Heart right ventricle (tissue), 16 donors: ENCODE measurements at regions not wholly inside any gene's neighbourhood (a gene's known extent, or its start where the extent isn't known, plus 50 kb on each side); places are given as distances from the start of the nearest gene placed in this dataset.

Experiments
- ATAC-seq, 8 donors: fragments of 200-7000 bp; cut with Tn5 transposase; one replicate each; pipeline ENCODE4 v1.9.1; 2020; ENCODE audit warnings: mild to moderate bottlenecking in 8 of 8, moderate library complexity in 8 of 8, moderate number of reproducible peaks in 1 of 8
- DNase-seq, 2 donors: peaks; one replicate each; pipeline ENCODE4 v3.0.0-alpha.2; 2020
- H3K27ac ChIP-seq, 10 donors: fragments of 200-600 bp; sonication (generic) in 2 of 10; one replicate each; pipeline versions ENCODE4 v1.5.0 to v1.8.0; 2020 to 2022; ENCODE audit warnings: mild to moderate bottlenecking in 3 of 10
- H3K27me3 ChIP-seq, 7 donors: fragments of 200-600 bp; one replicate each; pipeline ENCODE4 v1.8.0; 2021 to 2022; ENCODE audit warnings: mild to moderate bottlenecking in 2 of 7
- H3K36me3 ChIP-seq, 9 donors: fragments of 200-600 bp; sonication (generic) in 1 of 9; one replicate each; pipeline versions ENCODE4 v1.5.0 to v1.8.0; 2020 to 2022; ENCODE audit warnings: mild to moderate bottlenecking in 2 of 9
- H3K4me1 ChIP-seq, 9 donors: fragments of 200-600 bp; sonication (generic) in 1 of 9; one replicate each; pipeline versions ENCODE4 v1.5.0 to v1.8.0; 2020 to 2022; ENCODE audit warnings: mild to moderate bottlenecking in 4 of 9
- H3K4me3 ChIP-seq, 10 donors: fragments of 200-600 bp; sonication (generic) in 2 of 10; one replicate each; pipeline versions ENCODE4 v1.5.0 to v1.8.0; 2020 to 2022; ENCODE audit warnings: mild to moderate bottlenecking in 7 of 10, moderate library complexity in 2 of 10
- H3K9me3 ChIP-seq, 11 donors: fragments of 200-600 bp in 10 of 11; sonication (generic) in 2 of 11; one replicate each; pipeline versions ENCODE4 v1.5.0 to v1.8.0; 2013 to 2022; ENCODE audit warnings: mild to moderate bottlenecking in 2 of 11, control low read depth in 1 of 11, moderate library complexity in 1 of 11
- WGBS, 2 donors: extraction: QIAGEN DNeasy Blood & Tissue Kit; methylation state at CpG; one replicate each; pipeline ENCODE4 v1.1.7; 2013; ENCODE audit warnings: inconsistent platforms in 1 of 2; 5-methylcytosine and 5-hydroxymethylcytosine counted together
- intact Hi-C, 10 donors: fragments of 100-400 bp; cut with DNase I; formaldehyde crosslinking; loops; one replicate each; pipeline versions ENCODE4 v1.11.1 to v1.14.2; 2022
- TF ChIP-seq, protein P1 (sequence below), 9 donors: fragments of 200-600 bp; sonication (generic) in 2 of 9; IDR thresholded peaks; one replicate each; pipeline versions ENCODE4 v1.5.0 to v1.8.0; 2021 to 2022; ENCODE audit warnings: antibody characterized with exemption in 9 of 9, mild to moderate bottlenecking in 5 of 9, moderate library complexity in 1 of 9
- donor health status: Arrhythmogenic right ventricular cardiomyopathy.
- donor health status: ischemic (EF 13 %, LVEDD 7.1; RV severe dilation, severe dysfunction).
- donor health status: healthy with polysubstance abuse.
- donor health status: DM: no; HTN: yes; CAD: no.
- donor health status: DM: no; HTN: no; CAD: no.
- donor health status: ischemic (EF 25% LVEDD 6.9; RV normal size, moderate dysfunction).
- donor health status: ischemic (EF 25% LVEDD 5.7; RV mildly dilated, moderate dysfunction).
- donor health status: healthy.
- donor health status: DM: yes; HTN: yes; CAD: no.
- donor health status: Ischemic cardiomyopathy.
- donor health status: ischemic (EF 35%, LVEDD 5.7; RV mildly dilated, moderate dysfunction).
- donor health status: nonischemic (EF 11% LVEDD 7.7; RV severe dilation, severe dysfunction).
- donor health status: DM: yes; HTN: yes; CAD: no.
- donor health status: PGD.
- donor health status: ischemic (EF 29% LVEDD 5.4; RV normal size, mild dysfunction).
- donor health status: nonischemic (EF 23%, LVEDD 6.1; RV moderate dilation, normal function).

DNA sequence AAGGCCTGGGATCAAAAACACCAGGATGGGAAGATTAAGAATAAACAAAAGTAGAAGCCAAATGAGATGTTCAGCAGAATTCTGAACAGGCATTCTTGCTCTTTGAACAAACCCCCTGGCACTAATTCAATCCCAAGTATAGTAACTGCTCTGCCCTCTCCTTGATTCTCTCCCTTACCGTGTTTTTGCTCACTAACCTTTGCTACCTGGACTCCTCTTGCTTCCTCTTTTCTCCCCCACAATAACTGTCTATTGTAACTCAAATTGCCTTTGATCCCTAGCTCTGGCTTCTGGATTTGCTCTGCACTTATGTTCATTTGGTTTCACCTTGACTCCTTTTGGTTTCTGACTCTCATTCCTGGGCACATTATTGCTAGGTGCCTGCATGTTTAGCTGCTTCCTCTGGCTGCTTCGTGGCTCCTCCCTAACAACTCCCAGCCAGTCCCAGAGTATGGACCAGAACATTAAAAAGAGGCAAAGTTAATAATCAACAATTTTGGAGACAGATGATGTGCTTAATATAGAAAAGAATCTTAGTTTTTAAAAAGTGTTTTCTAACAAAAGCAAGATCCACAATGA, 65.4 kb upstream of the PHIP start:
- DNase-seq (no peak), ATAC-seq (no peak)
- Histone ChIP-seq H3K36me3 (no peaks in the 10 kb centered on the region), H3K27me3 (no peaks in the 10 kb centered on the region), H3K4me3 (no peak overlapping the region), H3K9me3 (peaks cover 0 to 5% (median 0%) of the 10 kb centered on the region in 11 donors), H3K27ac (no peak overlapping the region), H3K4me1 (no peaks in the 10 kb centered on the region)
- intact Hi-C loops, result no loop called here
- WGBS, 2 donors, result 56 to 59% methylated on average over 2 of the region's 2 CpGs
- TF ChIP-seq, protein P1, sequence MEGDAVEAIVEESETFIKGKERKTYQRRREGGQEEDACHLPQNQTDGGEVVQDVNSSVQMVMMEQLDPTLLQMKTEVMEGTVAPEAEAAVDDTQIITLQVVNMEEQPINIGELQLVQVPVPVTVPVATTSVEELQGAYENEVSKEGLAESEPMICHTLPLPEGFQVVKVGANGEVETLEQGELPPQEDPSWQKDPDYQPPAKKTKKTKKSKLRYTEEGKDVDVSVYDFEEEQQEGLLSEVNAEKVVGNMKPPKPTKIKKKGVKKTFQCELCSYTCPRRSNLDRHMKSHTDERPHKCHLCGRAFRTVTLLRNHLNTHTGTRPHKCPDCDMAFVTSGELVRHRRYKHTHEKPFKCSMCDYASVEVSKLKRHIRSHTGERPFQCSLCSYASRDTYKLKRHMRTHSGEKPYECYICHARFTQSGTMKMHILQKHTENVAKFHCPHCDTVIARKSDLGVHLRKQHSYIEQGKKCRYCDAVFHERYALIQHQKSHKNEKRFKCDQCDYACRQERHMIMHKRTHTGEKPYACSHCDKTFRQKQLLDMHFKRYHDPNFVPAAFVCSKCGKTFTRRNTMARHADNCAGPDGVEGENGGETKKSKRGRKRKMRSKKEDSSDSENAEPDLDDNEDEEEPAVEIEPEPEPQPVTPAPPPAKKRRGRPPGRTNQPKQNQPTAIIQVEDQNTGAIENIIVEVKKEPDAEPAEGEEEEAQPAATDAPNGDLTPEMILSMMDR (IDR thresholded peaks at IDR 0.05), result no peak

DNA sequence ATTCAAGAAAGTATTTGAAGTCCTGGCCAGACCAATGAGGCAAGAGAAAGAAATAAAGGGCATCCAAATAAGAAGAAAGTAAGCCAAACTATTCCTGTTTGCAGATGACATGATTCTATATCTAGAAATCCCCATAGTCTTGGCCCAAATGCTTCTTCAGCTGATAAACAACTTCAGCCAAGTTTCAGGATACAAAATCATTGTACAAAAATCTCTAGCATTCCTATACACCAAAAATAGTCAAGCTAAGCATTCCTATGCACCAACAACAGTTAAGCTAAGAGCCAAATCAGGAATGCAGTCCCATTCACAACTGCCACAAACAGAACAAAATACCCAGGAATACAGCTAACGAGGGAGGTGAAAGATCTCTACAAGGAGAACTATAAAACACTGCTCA, 60.1 kb upstream of the PHIP start:
- 84 to 90% methylated on average over 1 of the region's 1 CpG for WGBS, 2 donors
- DNase-seq, result no peak
- no peak for ATAC-seq
- no peaks in the 10 kb centered on the region for H3K27me3 ChIP-seq
- no peak overlapping the region for H3K4me3 ChIP-seq
- intact Hi-C loops, result no loop called here
- TF ChIP-seq, protein P1 (IDR thresholded peaks at IDR 0.05), result no peak
- no peaks in the 10 kb centered on the region for H3K36me3 ChIP-seq
- H3K4me1 ChIP-seq, result no peaks in the 10 kb centered on the region
- peaks cover 0 to 52% (median 8%) of the 10 kb centered on the region in 11 donors for H3K9me3 ChIP-seq
- H3K27ac ChIP-seq, result no peak overlapping the region

DNA sequence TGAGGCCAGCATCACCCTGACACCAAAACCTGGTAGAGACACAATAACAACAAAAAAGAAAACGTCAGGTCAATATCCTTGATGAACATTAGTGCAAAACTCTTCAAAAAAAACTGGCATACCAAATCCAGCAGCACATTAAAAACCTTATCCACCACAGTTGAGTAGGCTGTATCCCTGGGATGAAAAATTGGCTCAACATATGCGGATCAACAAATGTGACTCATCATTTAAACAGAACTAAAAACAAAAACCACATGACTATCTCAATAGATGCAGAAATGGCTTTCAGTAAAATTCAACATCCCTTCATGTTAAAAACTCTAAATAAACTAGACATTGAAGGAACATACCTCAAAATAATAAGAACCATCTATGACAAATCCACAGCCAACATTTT, 59.6 kb upstream of the PHIP start:
- TF ChIP-seq, protein P1 (IDR thresholded peaks at IDR 0.05), result no peak
- no peaks in the 10 kb centered on the region for H3K36me3 ChIP-seq
- ATAC-seq (no peak), DNase-seq (no peak)
- no peaks in the 10 kb centered on the region for H3K4me1 ChIP-seq
- H3K9me3 ChIP-seq, result peaks cover 0 to 57% (median 8%) of the 10 kb centered on the region in 11 donors
- H3K4me3 ChIP-seq, result no peak overlapping the region
- 49 to 65% methylated on average over 2 of the region's 2 CpGs for WGBS, 2 donors
- no peak overlapping the region for H3K27ac ChIP-seq
- intact Hi-C loops, result no loop called here
- no peaks in the 10 kb centered on the region for H3K27me3 ChIP-seq

DNA sequence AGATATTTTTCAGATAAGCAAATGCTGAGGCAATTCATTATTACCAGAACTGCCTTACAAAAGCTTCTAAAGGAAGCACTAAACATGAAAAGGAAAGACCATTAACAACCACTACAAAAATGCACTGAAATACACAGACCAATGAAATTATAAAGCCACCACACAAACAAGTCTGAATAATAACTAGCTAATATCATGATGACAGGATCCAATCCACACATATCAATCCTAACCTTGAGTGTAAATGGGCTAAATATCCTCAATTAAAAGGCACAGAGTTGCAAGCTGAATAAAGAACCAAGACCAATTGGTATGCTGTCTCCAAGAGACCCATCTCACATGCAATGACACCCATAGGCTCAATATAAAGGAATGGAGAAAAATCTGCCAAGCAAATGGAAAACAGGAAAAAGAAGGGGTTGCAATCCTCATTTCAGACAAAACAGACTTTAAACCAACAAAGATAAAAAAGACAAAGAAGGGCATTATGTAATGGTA, 58.0 kb upstream of the PHIP start:
- TF ChIP-seq, protein P1 (IDR thresholded peaks at IDR 0.05), result no peak
- Histone ChIP-seq H3K4me1 (no peaks in the 10 kb centered on the region), H3K4me3 (no peak overlapping the region), H3K36me3 (no peaks in the 10 kb centered on the region), H3K9me3 (peaks cover 0 to 63% (median 8%) of the 10 kb centered on the region in 11 donors), H3K27me3 (no peaks in the 10 kb centered on the region), H3K27ac (no peak overlapping the region)
- no peak for DNase-seq
- ATAC-seq, result no peak
- intact Hi-C loops, result no loop called here
